AG09319 (cell line): ENCODE measurements at regions not wholly inside any gene's neighbourhood (a gene's known extent, or its start where the extent isn't known, plus 50 kb on each side); places are given as distances from the start of the nearest gene placed in this dataset.

ENCODE experiments used
- DNase-seq: peaks from one replicate; pipeline ENCODE4 v3.0.0-alpha.2; 2010; ENCODE audit warnings: low read depth; ENCODE audit errors: extremely low read depth
- TF ChIP-seq, protein P1 (sequence below): IDR thresholded peaks from 2 replicates; pipeline ENCODE4 v1.5.1; 2011; ENCODE audit warnings: low read depth, mild to moderate bottlenecking, inconsistent platforms, low read length, moderate library complexity

DNA sequence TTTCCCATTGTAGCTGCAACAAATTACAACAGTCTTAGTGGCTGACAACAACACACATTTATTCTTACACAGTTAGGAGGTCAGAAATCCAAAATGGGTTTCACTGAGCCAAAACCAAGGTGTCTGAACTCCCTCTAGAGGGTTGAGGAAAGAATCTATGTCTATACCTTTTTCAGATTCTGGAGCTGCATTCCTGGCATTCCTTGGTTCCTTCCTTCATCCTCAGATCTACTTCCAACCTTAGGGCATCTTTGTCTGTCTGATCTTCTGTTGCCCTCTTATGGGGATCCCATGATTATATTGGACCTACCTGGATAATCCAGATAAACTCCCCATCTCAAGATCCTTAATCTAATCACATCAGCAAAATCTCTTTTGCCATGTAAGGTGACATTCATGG, 540.9 kb upstream of the MAP3K7 start:
- TF ChIP-seq, protein P1, sequence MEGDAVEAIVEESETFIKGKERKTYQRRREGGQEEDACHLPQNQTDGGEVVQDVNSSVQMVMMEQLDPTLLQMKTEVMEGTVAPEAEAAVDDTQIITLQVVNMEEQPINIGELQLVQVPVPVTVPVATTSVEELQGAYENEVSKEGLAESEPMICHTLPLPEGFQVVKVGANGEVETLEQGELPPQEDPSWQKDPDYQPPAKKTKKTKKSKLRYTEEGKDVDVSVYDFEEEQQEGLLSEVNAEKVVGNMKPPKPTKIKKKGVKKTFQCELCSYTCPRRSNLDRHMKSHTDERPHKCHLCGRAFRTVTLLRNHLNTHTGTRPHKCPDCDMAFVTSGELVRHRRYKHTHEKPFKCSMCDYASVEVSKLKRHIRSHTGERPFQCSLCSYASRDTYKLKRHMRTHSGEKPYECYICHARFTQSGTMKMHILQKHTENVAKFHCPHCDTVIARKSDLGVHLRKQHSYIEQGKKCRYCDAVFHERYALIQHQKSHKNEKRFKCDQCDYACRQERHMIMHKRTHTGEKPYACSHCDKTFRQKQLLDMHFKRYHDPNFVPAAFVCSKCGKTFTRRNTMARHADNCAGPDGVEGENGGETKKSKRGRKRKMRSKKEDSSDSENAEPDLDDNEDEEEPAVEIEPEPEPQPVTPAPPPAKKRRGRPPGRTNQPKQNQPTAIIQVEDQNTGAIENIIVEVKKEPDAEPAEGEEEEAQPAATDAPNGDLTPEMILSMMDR: no peak
- DNase-seq: no peak

DNA sequence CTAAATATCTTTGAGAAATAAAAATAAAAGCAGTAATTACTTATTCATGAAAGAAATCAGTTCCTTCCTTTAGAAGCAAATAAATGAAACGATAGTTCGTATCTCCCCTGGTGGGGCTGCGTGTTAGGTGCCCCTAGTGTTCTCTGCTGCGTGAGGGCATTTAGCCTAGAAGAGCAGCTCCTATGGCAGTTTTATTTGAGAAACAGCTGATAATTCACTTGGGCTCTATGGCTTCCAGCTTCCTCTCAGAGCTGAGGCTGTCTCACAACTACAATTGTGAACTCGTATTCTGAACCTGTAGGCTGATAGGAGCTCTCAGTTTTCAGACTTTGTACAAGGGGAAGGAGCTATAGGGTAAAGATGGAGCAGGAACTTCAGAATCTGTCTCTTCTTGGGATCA, 540.0 kb upstream of the MAP3K7 start:
- TF ChIP-seq, protein P1: no peak

DNA sequence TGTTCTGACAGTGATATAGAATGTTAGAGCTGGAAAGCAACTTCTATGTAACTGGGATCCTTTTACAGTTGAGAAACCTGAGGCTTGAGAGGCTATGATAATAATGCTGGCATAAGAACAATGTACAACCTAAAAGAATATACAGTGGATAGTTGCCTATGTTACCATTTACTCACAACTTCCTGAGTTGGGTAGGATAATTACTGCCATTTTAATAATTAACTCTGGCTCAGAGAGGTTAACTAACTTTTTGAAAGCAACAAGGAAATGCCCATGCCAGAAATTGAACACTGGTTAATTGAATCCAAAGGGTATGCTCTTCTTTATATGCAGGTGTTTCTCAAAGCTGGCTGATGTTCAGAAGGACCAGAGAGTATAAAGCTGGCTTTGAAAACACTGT, 530.7 kb upstream of the MAP3K7 start:
- TF ChIP-seq, protein P1: no peak
- no peak for DNase-seq

More for the DNA sequence above, 540.0 kb upstream of the MAP3K7 start:
- no peak for DNase-seq

DNA sequence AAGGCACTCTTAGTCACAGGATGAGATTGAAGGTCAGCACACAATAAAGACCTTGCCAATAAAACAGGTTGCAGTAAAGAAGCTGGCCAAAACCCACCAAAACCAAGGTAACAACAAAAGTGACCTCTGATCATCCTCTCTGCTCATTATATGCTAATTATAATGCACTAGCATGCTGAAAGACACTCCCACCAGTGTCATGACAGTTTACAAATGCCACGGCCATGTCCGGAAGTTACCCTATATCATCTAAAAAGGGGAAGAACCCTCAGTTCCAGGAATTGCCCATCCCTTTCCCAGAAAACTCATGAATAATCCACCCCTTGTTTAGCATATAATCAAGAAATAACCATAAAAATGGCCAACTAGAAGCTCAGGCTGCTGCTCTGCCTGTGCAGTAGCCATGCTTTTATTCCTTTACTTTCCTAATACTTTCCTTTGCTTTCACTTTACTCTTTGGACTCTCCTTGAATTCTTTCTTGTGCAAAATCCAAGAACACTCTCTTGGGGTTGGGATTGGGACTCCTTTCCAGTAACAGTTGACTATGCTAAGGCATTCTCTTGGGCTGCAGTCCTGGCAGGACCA, 527.3 kb upstream of the MAP3K7 start:
- no peak for DNase-seq
- TF ChIP-seq, protein P1: no peak

DNA sequence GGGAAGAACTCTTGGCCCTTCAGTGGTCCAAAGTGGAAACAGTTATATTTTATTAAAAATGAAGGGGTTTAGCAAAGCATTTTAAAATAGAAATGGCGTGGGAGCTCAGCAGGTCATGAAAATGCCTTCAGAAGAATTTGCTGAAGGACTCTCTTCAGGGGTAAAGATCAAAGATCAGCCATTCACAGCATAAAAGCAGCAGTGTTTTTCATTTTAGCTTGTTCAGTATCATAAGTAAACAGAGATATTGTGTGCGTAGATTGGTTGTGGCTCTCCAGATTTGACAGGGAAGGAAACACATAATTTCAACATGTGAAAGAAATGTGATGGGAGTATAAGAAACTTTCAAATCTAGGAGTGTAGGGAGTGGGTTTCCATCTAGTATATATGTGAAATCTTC, 519.2 kb upstream of the MAP3K7 start:
- TF ChIP-seq, protein P1: no peak
- DNase-seq: no peak

DNA sequence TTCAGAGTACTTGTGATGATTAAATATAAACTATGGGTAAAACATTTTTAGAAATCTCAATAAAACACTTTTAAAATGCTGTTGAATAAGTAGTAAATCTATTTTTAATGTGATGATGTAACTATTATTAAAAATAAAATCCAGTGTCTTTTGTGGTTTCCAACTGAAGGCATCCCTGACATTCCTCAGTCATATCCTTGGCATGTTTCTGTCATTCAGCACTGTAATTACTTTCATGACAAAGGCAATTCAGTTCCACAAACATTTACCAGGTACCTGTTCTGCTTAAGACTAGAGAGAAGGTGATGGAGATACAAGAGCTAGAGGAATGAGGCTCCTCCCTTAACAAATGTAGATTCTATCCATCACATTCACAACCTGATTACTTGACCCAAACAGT, 518.7 kb upstream of the MAP3K7 start:
- TF ChIP-seq, protein P1: no peak
- no peak for DNase-seq

DNA sequence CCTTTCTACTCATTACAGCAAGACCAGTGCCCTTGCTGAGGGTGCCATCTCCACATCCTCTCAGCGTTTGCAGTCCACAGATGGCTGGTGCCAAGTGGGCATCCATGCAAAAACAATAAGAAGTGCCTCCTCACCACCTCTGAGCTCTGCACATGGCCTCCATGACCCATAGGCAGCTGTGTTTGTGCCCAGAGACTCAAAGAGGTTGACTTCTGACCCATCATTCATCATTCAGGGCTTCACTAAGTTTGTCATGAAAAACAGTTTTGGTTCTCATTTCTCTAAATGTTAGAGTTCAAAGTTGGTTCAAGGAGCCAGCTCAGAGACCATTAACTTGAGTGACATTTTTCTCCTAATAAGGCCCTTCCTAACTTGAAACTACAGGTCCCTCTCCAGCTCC, 512.6 kb upstream of the MAP3K7 start:
- no peak for DNase-seq
- TF ChIP-seq, protein P1: no peak
